HCT116 (cell line): ENCODE measurements at regions not wholly inside any gene's neighbourhood (a gene's known extent, or its start where the extent isn't known, plus 50 kb on each side); places are given as distances from the start of the nearest gene placed in this dataset.

ENCODE experiments used
- ATAC-seq: fragments of 200-7000 bp; cut with Tn5 transposase; 2 replicates; pipeline ENCODE4 v1.9.1; 2020; ENCODE audit warnings: mild to moderate bottlenecking, moderate library complexity
- BruUV-seq: library from RNA; stranded (reverse); fragments of 400-500 nt; replicated peaks from 2 replicates; lab custom pipeline; 2021; lab: Mats Ljungman, UMichigan
- CTCF ChIA-PET: fragments of 300-600 bp; sonication (Branson Sonifier 250); formaldehyde crosslinking; loops from one replicate; lab custom pipeline; 2021; ENCODE audit warnings: antibody characterized with exemption; lab: Charles Lee
- POLR2A ChIA-PET: fragments of 300-600, 350-600 bp; sonication (Branson Sonifier 250); formaldehyde crosslinking; loops from one replicate; lab custom pipeline; 2021; ENCODE audit warnings: antibody characterized with exemption; lab: Charles Lee
- RAD21 ChIA-PET, 2 experiments: fragments of 300-600 bp; sonication (Branson Sonifier 250); formaldehyde crosslinking; loops; one replicate each; lab custom pipeline; 2023; ENCODE audit warnings: low total read pairs in 2 of 2; ENCODE audit not compliant: uncharacterized antibody in 2 of 2, unreplicated experiment in 2 of 2, low non-redundant PET in 1 of 2; lab: Charles Lee
- DNase-seq: peaks from one replicate; pipeline ENCODE4 v3.0.0-alpha.2; 2010; ENCODE audit warnings: low read depth, low spot score
- H2AFZ ChIP-seq: fragments of 200-600 bp; shearing (Covaris generic), sonication (generic); 2 replicates; pipeline ENCODE4 v1.6.1; 2017; ENCODE audit warnings: low read depth, mixed run types, mixed read lengths, antibody characterized with exemption, low read length; ENCODE audit not compliant: poor library complexity, severe bottlenecking
- H3K27ac ChIP-seq: 2 replicates; pipeline ENCODE4 v1.5.1; 2012; ENCODE audit warnings: low read depth, low read length
- H3K27me3 ChIP-seq: fragments of 200-600 bp; sonication (generic); 2 replicates; pipeline ENCODE4 v1.6.1; 2016; ENCODE audit warnings: mixed run types, low read length, mixed read lengths; ENCODE audit not compliant: insufficient read depth
- H3K36me3 ChIP-seq, 2 experiments: fragments of 200-500 bp in 1 of 2; fragments of 200-600 bp in 1 of 2; sonication (Bioruptor generic) in 1 of 2; sonication (generic) in 1 of 2; 2 replicates each; pipeline versions ENCODE4 v1.5.1 to v1.6.1; 2014 to 2016; ENCODE audit warnings: low read length in 2 of 2, inconsistent platforms in 1 of 2, mixed read lengths in 1 of 2, mixed run types in 1 of 2; ENCODE audit not compliant: insufficient read depth in 2 of 2, control insufficient read depth in 1 of 2
- H3K4me1 ChIP-seq, 2 experiments: fragments of 200-600 bp in 1 of 2; sonication (generic) in 1 of 2; 2 replicates each; pipeline versions ENCODE4 v1.5.1 to v1.6.1; 2012 to 2017; ENCODE audit warnings: low read length in 2 of 2, inconsistent platforms in 1 of 2, mild to moderate bottlenecking in 1 of 2, mixed read lengths in 1 of 2, mixed run types in 1 of 2, moderate library complexity in 1 of 2; ENCODE audit not compliant: insufficient read depth in 2 of 2, control insufficient read depth in 1 of 2
- H3K4me2 ChIP-seq: fragments of 200-600 bp; sonication (generic); 2 replicates; pipeline ENCODE4 v1.6.1; 2017; ENCODE audit warnings: mixed run types, low read length, mixed read lengths
- H3K4me3 ChIP-seq, 2 experiments: fragments of 200-600 bp in 1 of 2; sonication (generic) in 1 of 2; replicated peaks in 1 of 2; 2 replicates each; pipeline ENCODE4 v1.5.1; 2011 to 2016; ENCODE audit warnings: low read length in 2 of 2, control low read depth in 1 of 2, low read depth in 1 of 2, mild to moderate bottlenecking in 1 of 2, mixed read lengths in 1 of 2, mixed run types in 1 of 2
- H3K79me2 ChIP-seq: fragments of 200-600 bp; sonication (generic); 2 replicates; pipeline ENCODE4 v1.6.1; 2017; ENCODE audit warnings: mild to moderate bottlenecking, mixed run types, low read length, moderate library complexity, mixed read lengths; ENCODE audit not compliant: insufficient read depth
- H3K9ac ChIP-seq: fragments of 200-600 bp; sonication (generic); 2 replicates; pipeline ENCODE4 v1.6.1; 2016; ENCODE audit warnings: low read length, mixed read lengths
- H3K9me2 ChIP-seq: fragments of 200-600 bp; sonication (generic), shearing (Covaris generic); 2 replicates; pipeline ENCODE4 v1.6.1; 2017; ENCODE audit warnings: mixed run types, mild to moderate bottlenecking, moderate library complexity; ENCODE audit not compliant: insufficient read depth
- H3K9me3 ChIP-seq, 2 experiments: fragments of 200-500 bp in 1 of 2; fragments of 200-600 bp in 1 of 2; sonication (Bioruptor generic) in 1 of 2; sonication (generic) in 1 of 2; 2 replicates each; pipeline ENCODE4 v1.6.1; 2014 to 2017; ENCODE audit warnings: low read length in 2 of 2, mixed read lengths in 2 of 2, inconsistent platforms in 1 of 2, low read depth in 1 of 2, mild to moderate bottlenecking in 1 of 2, mixed run types in 1 of 2, moderate library complexity in 1 of 2; ENCODE audit not compliant: control insufficient read depth in 1 of 2, insufficient read depth in 1 of 2
- H4K20me1 ChIP-seq: fragments of 200-600 bp; sonication (generic), shearing (Covaris generic); 2 replicates; pipeline ENCODE4 v1.6.1; 2017; ENCODE audit warnings: mixed run types, mild to moderate bottlenecking, moderate library complexity; ENCODE audit not compliant: insufficient read depth
- CEBPB ChIP-seq: IDR thresholded peaks from 2 replicates; pipeline ENCODE4 v1.6.1; 2012; ENCODE audit warnings: low read depth
- ELF1 ChIP-seq: IDR thresholded peaks from 2 replicates; pipeline ENCODE4 v1.6.1; 2012; ENCODE audit warnings: low read depth, borderline replicate concordance
- FOSL1 ChIP-seq: IDR thresholded peaks from 2 replicates; pipeline ENCODE4 v1.6.1; 2012; ENCODE audit warnings: low read depth
- JUND ChIP-seq: IDR thresholded peaks from 2 replicates; pipeline ENCODE4 v1.6.1; 2012
- POLR2AphosphoS5 ChIP-seq: IDR thresholded peaks from 2 replicates; pipeline ENCODE4 v1.6.1; 2011; ENCODE audit warnings: mild to moderate bottlenecking, low read depth, low read length, moderate library complexity
- SIN3A ChIP-seq: IDR thresholded peaks from 2 replicates; pipeline ENCODE4 v1.6.1; 2012; ENCODE audit warnings: low read depth
- SP1 ChIP-seq: IDR thresholded peaks from 2 replicates; pipeline ENCODE4 v1.6.1; 2012; ENCODE audit warnings: low read depth
- SRF ChIP-seq: IDR thresholded peaks from 2 replicates; pipeline ENCODE4 v1.6.1; 2012; ENCODE audit warnings: low read depth
- TCF7L2 ChIP-seq: IDR thresholded peaks from 2 replicates; pipeline ENCODE4 v1.7.0; 2011; ENCODE audit warnings: borderline replicate concordance, inconsistent platforms; ENCODE audit not compliant: insufficient read depth, insufficient read length; ENCODE audit errors: extremely low read depth
- YY1 ChIP-seq: IDR thresholded peaks from 2 replicates; pipeline ENCODE4 v1.6.1; 2011; ENCODE audit warnings: low read length, low read depth, moderate library complexity, mild to moderate bottlenecking; ENCODE audit not compliant: insufficient replicate concordance; ENCODE audit errors: extremely low read depth
- ZFX ChIP-seq: fragments of 450-650 bp; IDR thresholded peaks from 2 replicates; pipeline ENCODE4 v1.6.1; 2017
- ZNF274 ChIP-seq: fragments of 200-500 bp; sonication (Bioruptor generic); IDR thresholded peaks from 2 replicates; pipeline ENCODE4 v1.6.1; 2014; ENCODE audit warnings: mild to moderate bottlenecking, low read depth, low read length, inconsistent platforms
- intact Hi-C: fragments of 100-400 bp; cut with micrococcal nuclease; formaldehyde crosslinking; loops from 2 replicates; pipeline ENCODE4 v1.10.0; 2022
- TF ChIP-seq, protein P1 (sequence below): IDR thresholded peaks from 2 replicates; pipeline ENCODE4 v1.6.1; 2012

DNA sequence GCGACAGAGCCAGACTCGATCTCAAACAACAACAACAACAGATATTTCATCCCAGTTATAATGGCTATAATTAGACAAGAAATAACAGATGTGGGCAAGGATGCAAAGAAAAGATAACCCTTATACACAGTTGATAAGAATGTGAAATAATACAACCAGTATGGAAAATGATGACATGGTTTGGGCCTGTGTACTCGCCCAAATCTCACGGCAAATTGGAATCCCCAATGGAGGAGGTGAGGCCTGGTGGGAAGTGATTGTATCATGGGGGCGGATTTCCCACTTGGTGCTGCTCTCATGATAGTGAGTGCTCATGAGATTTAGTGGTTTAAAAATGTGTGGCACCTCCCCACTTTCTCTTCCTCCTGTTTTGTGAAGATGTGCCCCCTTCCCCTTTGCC, 104.1 kb downstream of the C11orf87 start:
- H3K79me2 ChIP-seq, result no peaks in the 10 kb centered on the region
- BruUV-seq, result no TSS peak
- POLR2A ChIA-PET, result no interaction called here
- no peak overlapping the region for H2AFZ ChIP-seq
- H3K4me3 ChIP-seq, result no peak overlapping the region
- intact Hi-C loops, result no loop called here
- no peaks in the 10 kb centered on the region for H3K27me3 ChIP-seq
- DNase-seq (no peak), ATAC-seq (no peak)
- no peak overlapping the region for H3K9ac ChIP-seq
- no peaks in the 10 kb centered on the region for H4K20me1 ChIP-seq
- RAD21 ChIA-PET, result no interaction called here
- H3K27ac ChIP-seq, result no peak overlapping the region
- H3K9me3 ChIP-seq, result no peaks in the 10 kb centered on the region
- TF ChIP-seq, protein P1, sequence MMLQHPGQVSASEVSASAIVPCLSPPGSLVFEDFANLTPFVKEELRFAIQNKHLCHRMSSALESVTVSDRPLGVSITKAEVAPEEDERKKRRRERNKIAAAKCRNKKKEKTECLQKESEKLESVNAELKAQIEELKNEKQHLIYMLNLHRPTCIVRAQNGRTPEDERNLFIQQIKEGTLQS, result no peak
- TF ChIP-seq TCF7L2 (no peak), POLR2AphosphoS5 (no peak), SRF (no peak), YY1 (no peak), SP1 (no peak), ZNF274 (no peak), FOSL1 (no peak), ELF1 (no peak), CEBPB (no peak), SIN3A (no peak), ZFX (no peak), JUND (no peak)
- no peaks in the 10 kb centered on the region for H3K9me2 ChIP-seq
- no peak overlapping the region for H3K4me2 ChIP-seq
- H3K36me3 ChIP-seq, result no peaks in the 10 kb centered on the region
- no peaks in the 10 kb centered on the region for H3K4me1 ChIP-seq
- CTCF ChIA-PET, result no interaction called here

DNA sequence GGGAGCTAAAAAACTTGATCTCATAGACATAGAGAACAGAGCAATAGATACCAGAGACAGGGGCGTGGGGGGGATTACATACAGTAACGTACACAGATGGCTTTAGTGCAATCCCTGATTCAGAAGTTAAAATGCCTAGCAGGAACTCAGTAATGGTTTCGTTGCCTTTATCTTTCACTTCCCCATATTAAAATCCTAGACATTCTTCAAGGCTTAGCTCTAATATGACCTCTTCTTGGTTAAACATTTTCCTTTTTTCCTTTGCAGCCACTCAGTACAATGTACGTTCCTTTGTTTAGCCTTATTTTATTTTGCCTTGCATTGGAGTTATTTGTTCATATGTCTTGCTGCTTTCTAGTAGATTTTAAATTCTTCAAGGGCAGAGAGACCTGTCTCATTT, 104.9 kb downstream of the C11orf87 start:
- no peak for DNase-seq
- H3K9me3 ChIP-seq, result no peaks in the 10 kb centered on the region
- TF ChIP-seq SIN3A (no peak), CEBPB (no peak)
- RAD21 ChIA-PET, result no interaction called here
- no peak overlapping the region for H3K4me3 ChIP-seq
- CTCF ChIA-PET, result no interaction called here
- H4K20me1 ChIP-seq, result no peaks in the 10 kb centered on the region
- H3K4me2 ChIP-seq, result no peak overlapping the region
- H3K79me2 ChIP-seq, result no peaks in the 10 kb centered on the region
- BruUV-seq, result no TSS peak
- H3K36me3 ChIP-seq, result no peaks in the 10 kb centered on the region
- no peak overlapping the region for H3K9ac ChIP-seq
- H3K4me1 ChIP-seq, result no peaks in the 10 kb centered on the region
- ATAC-seq, result no peak
- H3K9me2 ChIP-seq, result no peaks in the 10 kb centered on the region
- intact Hi-C loops, result no loop called here
- no peak overlapping the region for H3K27ac ChIP-seq
- H3K27me3 ChIP-seq, result no peaks in the 10 kb centered on the region
- POLR2A ChIA-PET, result no interaction called here
- no peak overlapping the region for H2AFZ ChIP-seq
